CD14-positive monocyte (primary cell): ENCODE measurements at regions not wholly inside any gene's neighbourhood (a gene's known extent, or its start where the extent isn't known, plus 50 kb on each side); places are given as distances from the start of the nearest gene placed in this dataset.
"Not testable (repeated sequence)": the region's sequence is repeated elsewhere in the genome, so short reads cannot be mapped to it uniquely, and the experiment has no call there.

Experiments
- DNase-seq, 3 donors: peaks; one replicate each; pipeline ENCODE4 v3.0.0-alpha.2; 2011 to 2022
- H2AFZ ChIP-seq: 2 replicates; pipeline ENCODE4 v1.6.0; 2012; ENCODE audit warnings: mild to moderate bottlenecking, low read depth, low read length, inconsistent platforms; ENCODE audit not compliant: insufficient read depth, poor library complexity, severe bottlenecking
- H3K27ac ChIP-seq, 2 donors: 1 replicate in 1 of 2; 2 replicates in 1 of 2; pipeline ENCODE4 v1.5.1; 2012 to 2013; ENCODE audit warnings: low read length in 2 of 2, control low read depth in 1 of 2, inconsistent platforms in 1 of 2, low read depth in 1 of 2, mild to moderate bottlenecking in 1 of 2
- H3K27me3 ChIP-seq, 2 donors: one replicate each; pipeline versions ENCODE4 v1.6.0 to v1.6.1; 2011 to 2013; ENCODE audit warnings: low read length in 2 of 2; ENCODE audit not compliant: control insufficient read depth in 2 of 2, insufficient read depth in 2 of 2
- H3K36me3 ChIP-seq, 2 donors: replicated peaks in 1 of 2; 1 replicate in 1 of 2; 2 replicates in 1 of 2; pipeline versions ENCODE4 v1.5.1 to v1.6.1; 2012 to 2013; ENCODE audit warnings: low read length in 2 of 2, control low read depth in 1 of 2, inconsistent platforms in 1 of 2, mild to moderate bottlenecking in 1 of 2; ENCODE audit not compliant: insufficient read depth in 2 of 2, control insufficient read depth in 1 of 2
- H3K4me1 ChIP-seq, 2 donors: 1 replicate in 1 of 2; 2 replicates in 1 of 2; pipeline versions ENCODE4 v1.5.1 to v1.6.1; 2012 to 2013; ENCODE audit warnings: low read length in 2 of 2, control low read depth in 1 of 2, inconsistent platforms in 1 of 2, mild to moderate bottlenecking in 1 of 2, moderate library complexity in 1 of 2; ENCODE audit not compliant: insufficient read depth in 2 of 2, control insufficient read depth in 1 of 2
- H3K4me2 ChIP-seq: replicated peaks from 2 replicates; pipeline ENCODE3; 2012; ENCODE audit warnings: low read length, moderate library complexity, mild to moderate bottlenecking; ENCODE audit not compliant: poor library complexity, severe bottlenecking; ENCODE audit errors: extremely low read depth
- H3K4me3 ChIP-seq, 3 experiments: fragments of 200-600 bp in 1 of 3; sonication (generic) in 1 of 3; replicated peaks in 1 of 3; 1 replicate in 2 of 3; 2 replicates in 1 of 3; pipeline ENCODE4 v1.5.1; 2011 to 2013; ENCODE audit warnings: low read length in 3 of 3, mild to moderate bottlenecking in 3 of 3, control low read depth in 2 of 3, low read depth in 2 of 3, inconsistent platforms in 1 of 3, moderate library complexity in 1 of 3
- H3K79me2 ChIP-seq: 2 replicates; pipeline ENCODE4 v1.6.0; 2012; ENCODE audit warnings: mild to moderate bottlenecking, control low read depth, inconsistent platforms, low read length, moderate library complexity; ENCODE audit not compliant: insufficient read depth
- H3K9ac ChIP-seq: 2 replicates; pipeline ENCODE4 v1.6.0; 2017; ENCODE audit warnings: low read length, mild to moderate bottlenecking; ENCODE audit not compliant: insufficient read depth, poor library complexity, severe bottlenecking
- H3K9me3 ChIP-seq, 2 donors: replicated peaks in 1 of 2; 1 replicate in 1 of 2; 2 replicates in 1 of 2; pipeline versions ENCODE4 v1.5.1 to v1.6.1; 2012 to 2013; ENCODE audit warnings: low read length in 2 of 2, control low read depth in 1 of 2; ENCODE audit not compliant: control insufficient read depth in 1 of 2, insufficient read depth in 1 of 2
- H4K20me1 ChIP-seq: 2 replicates; pipeline ENCODE4 v1.6.0; 2012; ENCODE audit warnings: mild to moderate bottlenecking, low read length, control low read depth, moderate library complexity; ENCODE audit not compliant: insufficient read depth
- H3K27ac Mint-ChIP-seq, 7 donors: one replicate each; pipeline ENCODE4 v1.8.0; 2020; ENCODE audit warnings: mild to moderate bottlenecking in 7 of 7, mixed read lengths in 7 of 7, moderate library complexity in 6 of 7, inconsistent platforms in 2 of 7
- H3K27me3 Mint-ChIP-seq, 3 donors: one replicate each; pipeline ENCODE4 v1.8.0; 2021 to 2022; ENCODE audit warnings: low read depth in 3 of 3, mild to moderate bottlenecking in 3 of 3, mixed read lengths in 3 of 3, moderate library complexity in 3 of 3, inconsistent platforms in 1 of 3
- H3K36me3 Mint-ChIP-seq, 2 donors: one replicate each; pipeline ENCODE4 v1.8.0; 2020; ENCODE audit warnings: mixed read lengths in 2 of 2, inconsistent platforms in 1 of 2, mild to moderate bottlenecking in 1 of 2
- H3K4me1 Mint-ChIP-seq: one replicate; pipeline ENCODE4 v1.8.0; 2020; ENCODE audit warnings: mild to moderate bottlenecking, mixed read lengths
- H3K4me3 Mint-ChIP-seq, 2 donors: one replicate each; pipeline ENCODE4 v1.8.0; 2020; ENCODE audit warnings: mild to moderate bottlenecking in 2 of 2, mixed read lengths in 2 of 2, moderate library complexity in 1 of 2
- H3K9me3 Mint-ChIP-seq, 7 donors: one replicate each; pipeline ENCODE4 v1.8.0; 2020 to 2022; ENCODE audit warnings: mixed read lengths in 7 of 7, mild to moderate bottlenecking in 6 of 7, moderate library complexity in 6 of 7, inconsistent platforms in 2 of 7
- WGBS: methylation state at CpG from one replicate; pipeline ENCODE4 v1.1.5; 2013; ENCODE audit warnings: missing lambda C conversion rate; ENCODE audit not compliant: insufficient coverage; 5-methylcytosine and 5-hydroxymethylcytosine counted together
- intact Hi-C, 2 donors: fragments of 100-400 bp; cut with micrococcal nuclease; formaldehyde crosslinking; loops; one replicate each; pipeline versions ENCODE4 v1.15.0 to v1.15.1; 2023
- TF ChIP-seq, protein P1 (sequence below): fragments of 200-600 bp; IDR thresholded peaks from one replicate; pipeline ENCODE4 v1.8.0; 2022; ENCODE audit warnings: antibody characterized with exemption, mild to moderate bottlenecking

DNA sequence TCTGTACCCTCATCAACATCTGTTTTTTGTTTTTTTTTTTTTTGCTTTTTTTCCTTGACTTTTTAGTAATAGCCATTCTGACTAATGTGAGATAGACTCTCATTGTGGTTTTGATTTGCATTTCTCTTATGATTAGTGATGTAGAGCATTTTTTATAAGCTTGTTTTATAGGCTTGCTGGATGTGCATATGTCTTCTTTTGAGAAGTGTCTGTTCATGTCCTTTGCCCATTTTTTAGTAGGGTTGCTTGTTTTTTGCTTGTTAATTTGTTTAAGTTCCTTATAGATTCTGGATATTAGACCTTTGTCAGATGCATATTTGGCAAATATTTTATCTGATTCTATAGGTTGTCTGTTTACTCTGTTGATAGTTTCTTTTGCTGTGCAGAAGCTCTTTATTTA lies 53.5 kb upstream of the FAR1 start:
- H3K36me3 ChIP-seq, H3K4me1 ChIP-seq, H3K79me2 ChIP-seq, H3K4me1 Mint-ChIP-seq, H2AFZ ChIP-seq, H3K4me3 ChIP-seq, H3K4me3 Mint-ChIP-seq, DNase-seq, H3K27ac ChIP-seq, H3K27me3 Mint-ChIP-seq, H3K4me2 ChIP-seq, H3K27me3 ChIP-seq, H3K27ac Mint-ChIP-seq, intact Hi-C loops, H3K9ac ChIP-seq, H4K20me1 ChIP-seq, H3K36me3 Mint-ChIP-seq: not testable (repeated sequence)
- H3K9me3 Mint-ChIP-seq: peaks cover 15 to 32% (median 26%) of the 10 kb centered on the region in 7 donors
- peaks cover 7 to 14% of the 10 kb centered on the region in 2 donors for H3K9me3 ChIP-seq

DNA sequence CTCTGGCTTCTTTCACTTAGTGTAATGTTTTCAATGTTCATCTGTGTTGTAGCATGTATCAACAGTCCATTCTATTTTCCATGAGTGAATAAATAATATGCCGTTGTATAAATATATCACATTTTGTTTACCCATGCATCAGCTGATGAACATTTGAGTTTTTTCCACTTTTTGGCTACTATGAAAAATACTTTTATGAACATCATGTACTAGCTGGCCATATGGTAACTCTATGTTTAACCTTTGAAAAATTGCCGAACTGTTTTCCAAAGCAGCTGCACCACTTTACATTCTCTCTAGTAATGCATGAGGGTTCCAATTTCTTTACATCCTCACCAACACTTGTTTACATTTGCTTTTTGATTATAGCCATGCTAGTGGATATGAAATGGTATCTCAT lies 59.8 kb upstream of the FAR1 start:
- H3K27me3 ChIP-seq: no peaks in the 10 kb centered on the region
- Mint-ChIP-seq H3K27ac (no peak overlapping the region), H3K4me1 (no peaks in the 10 kb centered on the region), H3K27me3 (peaks cover 0 to 2% (median 1%) of the 10 kb centered on the region in 3 donors), H3K36me3 (no peaks in the 10 kb centered on the region), H3K9me3 (peaks cover 0 to 12% (median 4%) of the 10 kb centered on the region in 7 donors), H3K4me3 (no peak overlapping the region)
- no peaks in the 10 kb centered on the region for H3K79me2 ChIP-seq
- H3K4me2 ChIP-seq: no peak overlapping the region
- H3K9ac ChIP-seq: no peak overlapping the region
- H3K4me1 ChIP-seq: no peaks in the 10 kb centered on the region
- no peak overlapping the region for H3K27ac ChIP-seq
- peaks cover 0 to 7% of the 10 kb centered on the region in 2 donors for H3K9me3 ChIP-seq
- no peak overlapping the region for H3K4me3 ChIP-seq
- intact Hi-C loops: no loop called here
- H3K36me3 ChIP-seq: no peaks in the 10 kb centered on the region
- no peak overlapping the region for H2AFZ ChIP-seq
- TF ChIP-seq, protein P1, sequence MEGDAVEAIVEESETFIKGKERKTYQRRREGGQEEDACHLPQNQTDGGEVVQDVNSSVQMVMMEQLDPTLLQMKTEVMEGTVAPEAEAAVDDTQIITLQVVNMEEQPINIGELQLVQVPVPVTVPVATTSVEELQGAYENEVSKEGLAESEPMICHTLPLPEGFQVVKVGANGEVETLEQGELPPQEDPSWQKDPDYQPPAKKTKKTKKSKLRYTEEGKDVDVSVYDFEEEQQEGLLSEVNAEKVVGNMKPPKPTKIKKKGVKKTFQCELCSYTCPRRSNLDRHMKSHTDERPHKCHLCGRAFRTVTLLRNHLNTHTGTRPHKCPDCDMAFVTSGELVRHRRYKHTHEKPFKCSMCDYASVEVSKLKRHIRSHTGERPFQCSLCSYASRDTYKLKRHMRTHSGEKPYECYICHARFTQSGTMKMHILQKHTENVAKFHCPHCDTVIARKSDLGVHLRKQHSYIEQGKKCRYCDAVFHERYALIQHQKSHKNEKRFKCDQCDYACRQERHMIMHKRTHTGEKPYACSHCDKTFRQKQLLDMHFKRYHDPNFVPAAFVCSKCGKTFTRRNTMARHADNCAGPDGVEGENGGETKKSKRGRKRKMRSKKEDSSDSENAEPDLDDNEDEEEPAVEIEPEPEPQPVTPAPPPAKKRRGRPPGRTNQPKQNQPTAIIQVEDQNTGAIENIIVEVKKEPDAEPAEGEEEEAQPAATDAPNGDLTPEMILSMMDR: no peak
- WGBS: no CpG with 5 or more reads among the region's 2 CpGs
- H4K20me1 ChIP-seq: no peaks in the 10 kb centered on the region
- no peak for DNase-seq
